ENCODE measurements at regions not wholly inside any gene's neighbourhood (a gene's known extent, or its start where the extent isn't known, plus 50 kb on each side); places are given as distances from the start of the nearest gene placed in this dataset.

DNA sequence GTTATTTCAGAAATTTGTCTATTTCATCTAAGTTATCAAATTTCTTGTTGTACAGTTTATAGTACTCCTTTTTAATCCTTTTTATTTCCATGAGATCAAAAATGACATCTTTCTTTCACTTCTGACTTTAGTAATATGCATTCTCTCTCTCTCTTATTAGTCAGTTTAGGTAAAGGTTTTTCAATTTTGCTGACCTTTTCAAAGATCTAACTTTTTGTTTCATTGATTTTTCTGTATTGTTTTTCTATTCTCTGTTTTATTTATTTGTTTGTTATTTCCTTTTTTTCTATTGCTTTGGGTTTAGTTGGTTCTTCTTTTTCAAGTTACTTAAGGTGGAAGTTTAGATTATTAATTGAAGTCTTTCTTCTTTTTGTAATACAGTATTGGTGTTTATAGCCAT is 294.2 kb downstream of the CCDC85A start:
- Histone ChIP-seq H3K4me3 (ENCODE audit: insufficient read depth, low read length, poor library complexity, severe bottlenecking) (no peak overlapping the region), H3K79me2 (ENCODE audit: insufficient read depth, low read length) (no peaks in the 10 kb centered on the region), H3K4me2 (ENCODE audit: low read depth, low read length, poor library complexity, severe bottlenecking) (no peak overlapping the region), H2AFZ (ENCODE audit: low read depth, low read length, severe bottlenecking) (no peak overlapping the region), H3K36me3 (ENCODE audit: low read length) (no peaks in the 10 kb centered on the region), H3K9me3 (ENCODE audit: insufficient read depth, low read length) (no peaks in the 10 kb centered on the region), H3F3A (ENCODE audit: insufficient read depth) (no peaks in the 10 kb centered on the region), H3K9ac (ENCODE audit: low read length) (no peak overlapping the region), H3K27me3 (ENCODE audit: low read length) (no peaks in the 10 kb centered on the region), H4K20me1 (ENCODE audit: low read depth, low read length) (no peaks in the 10 kb centered on the region), H3K27ac (ENCODE audit: low read depth, low read length) (no peak overlapping the region), H3K9me2 (replicated peaks; ENCODE audit: insufficient read depth, low read length) (no peaks in the 10 kb centered on the region)
- TF ChIP-seq EZH2phosphoT487 (conservative IDR thresholded peaks at IDR 0.05; ENCODE audit: low read length) (no peak), CTCF (IDR thresholded peaks at IDR 0.05; ENCODE audit: insufficient read depth, low read length, poor library complexity, severe bottlenecking) (no peak)

- no peaks in the 10 kb centered on the region for H4K20me1 ChIP-seq (ENCODE audit: low read depth, low read length)
- TF ChIP-seq EZH2phosphoT487 (conservative IDR thresholded peaks at IDR 0.05; ENCODE audit: low read length) (no peak), CTCF (IDR thresholded peaks at IDR 0.05; ENCODE audit: insufficient read depth, low read length, poor library complexity, severe bottlenecking) (no peak)
- H3K9ac ChIP-seq (ENCODE audit: low read length) = no peak overlapping the region
- no peak overlapping the region for H3K27ac ChIP-seq (ENCODE audit: low read depth, low read length)
- no peak overlapping the region for H3K4me3 ChIP-seq (ENCODE audit: insufficient read depth, low read length, poor library complexity, severe bottlenecking)
- no peaks in the 10 kb centered on the region for H3K27me3 ChIP-seq (ENCODE audit: low read length)
- H3K79me2 ChIP-seq (ENCODE audit: insufficient read depth, low read length) = no peaks in the 10 kb centered on the region
- no peaks in the 10 kb centered on the region for H3K9me2 ChIP-seq (replicated peaks; ENCODE audit: insufficient read depth, low read length)
- H3K4me2 ChIP-seq (ENCODE audit: low read depth, low read length, poor library complexity, severe bottlenecking) = no peak overlapping the region
- H2AFZ ChIP-seq (ENCODE audit: low read depth, low read length, severe bottlenecking) = no peak overlapping the region
- no peaks in the 10 kb centered on the region for H3K9me3 ChIP-seq (ENCODE audit: insufficient read depth, low read length)
- H3F3A ChIP-seq (ENCODE audit: insufficient read depth) = no peaks in the 10 kb centered on the region
- no peaks in the 10 kb centered on the region for H3K36me3 ChIP-seq (ENCODE audit: low read length)
Measured at GRCh38 chr2:56483081-56483480, 299.3 kb downstream of the CCDC85A start.

DNA sequence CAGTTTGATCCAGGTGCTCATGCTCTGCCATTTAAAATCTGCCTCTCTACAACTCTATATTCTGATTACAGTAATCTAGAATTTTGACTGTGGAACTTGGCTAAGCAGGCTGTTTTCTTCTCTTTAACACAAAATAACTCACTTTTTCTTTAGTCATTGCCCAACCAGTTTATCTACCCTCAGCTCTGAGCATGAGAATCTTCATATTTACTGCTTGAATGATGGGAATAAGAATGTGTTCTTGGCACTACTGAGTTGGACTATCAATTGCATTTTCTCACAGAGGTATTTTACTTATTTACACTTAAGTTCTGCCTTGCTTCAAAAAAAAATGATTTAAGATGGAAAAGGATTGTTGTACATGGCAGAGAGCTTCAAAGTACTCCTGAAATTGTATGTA is 301.1 kb downstream of the CCDC85A start:
- H3K4me3 ChIP-seq (ENCODE audit: insufficient read depth, low read length, poor library complexity, severe bottlenecking) = no peak overlapping the region

More for the DNA sequence above, 301.1 kb downstream of the CCDC85A start:
- H3K79me2 ChIP-seq (ENCODE audit: insufficient read depth, low read length) = no peaks in the 10 kb centered on the region
- no peaks in the 10 kb centered on the region for H3K9me3 ChIP-seq (ENCODE audit: insufficient read depth, low read length)
- no peak overlapping the region for H3K27ac ChIP-seq (ENCODE audit: low read depth, low read length)
- no peaks in the 10 kb centered on the region for H3F3A ChIP-seq (ENCODE audit: insufficient read depth)
- H2AFZ ChIP-seq (ENCODE audit: low read depth, low read length, severe bottlenecking) = no peak overlapping the region
- H3K27me3 ChIP-seq (ENCODE audit: low read length) = no peaks in the 10 kb centered on the region
- no peaks in the 10 kb centered on the region for H3K36me3 ChIP-seq (ENCODE audit: low read length)
- H3K4me2 ChIP-seq (ENCODE audit: low read depth, low read length, poor library complexity, severe bottlenecking) = no peak overlapping the region
- H3K9ac ChIP-seq (ENCODE audit: low read length) = no peak overlapping the region
- H3K9me2 ChIP-seq (replicated peaks; ENCODE audit: insufficient read depth, low read length) = no peaks in the 10 kb centered on the region
- TF ChIP-seq CTCF (IDR thresholded peaks at IDR 0.05; ENCODE audit: insufficient read depth, low read length, poor library complexity, severe bottlenecking) = no peak
- TF ChIP-seq EZH2phosphoT487 (conservative IDR thresholded peaks at IDR 0.05; ENCODE audit: low read length) = no peak
- H4K20me1 ChIP-seq (ENCODE audit: low read depth, low read length) = no peaks in the 10 kb centered on the region

Measured in SU-DHL-6 (cell line).